ENCODE measurements at regions not wholly inside any gene's neighbourhood (a gene's known extent, or its start where the extent isn't known, plus 50 kb on each side); places are given as distances from the start of the nearest gene placed in this dataset.

GRCh38 chr3:154060238-154061000, 60.8 kb upstream of the ARHGEF26 start:
- no peak for DNase-seq
- no peaks in the 10 kb centered on the region for H3K36me3 Mint-ChIP-seq (ENCODE audit: low read depth)
- no peak overlapping the region for H3K27ac Mint-ChIP-seq
- no peak for TF ChIP-seq CTCF (IDR thresholded peaks at IDR 0.05)
- peaks cover 35% of the 10 kb centered on the region for H3K9me3 Mint-ChIP-seq
- H3K27me3 Mint-ChIP-seq (ENCODE audit: insufficient read depth): no peaks in the 10 kb centered on the region
- no peaks in the 10 kb centered on the region for H3K4me1 Mint-ChIP-seq (ENCODE audit: low read depth)
- H3K4me3 Mint-ChIP-seq: no peak overlapping the region

DNA sequence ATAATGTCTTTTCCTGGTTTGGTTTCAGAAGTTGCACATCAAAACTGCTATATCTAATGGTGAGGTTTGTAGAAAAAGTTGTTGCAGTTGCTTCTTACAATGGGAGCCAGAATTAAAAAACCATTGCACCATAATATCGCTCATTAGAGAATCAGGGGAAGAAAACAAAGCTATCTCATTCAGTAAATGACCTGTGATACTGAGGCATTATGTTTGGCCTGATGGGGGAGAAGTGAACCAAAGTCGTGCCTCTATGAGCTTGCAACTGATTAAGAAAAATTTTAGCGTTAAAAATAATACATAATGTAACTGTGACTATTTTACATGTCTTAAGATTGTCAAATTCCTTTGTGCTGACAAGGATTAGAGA, 60.2 kb upstream of the ARHGEF26 start:
- no peaks in the 10 kb centered on the region for H3K36me3 Mint-ChIP-seq (ENCODE audit: low read depth)
- H3K4me1 Mint-ChIP-seq (ENCODE audit: low read depth): no peaks in the 10 kb centered on the region
- H3K4me3 Mint-ChIP-seq: no peak overlapping the region
- no peaks in the 10 kb centered on the region; the same call in 1 of the 2 replicates for H3K27me3 Mint-ChIP-seq (ENCODE audit: insufficient read depth)
- peaks cover 41% of the 10 kb centered on the region for H3K9me3 Mint-ChIP-seq
- no peak overlapping the region for H3K27ac Mint-ChIP-seq
- no peak for TF ChIP-seq CTCF (IDR thresholded peaks at IDR 0.05)
- no peak for DNase-seq

GRCh38 chr3:154062513-154062912, 58.7 kb upstream of the ARHGEF26 start:
- Mint-ChIP-seq H3K4me1 (ENCODE audit: low read depth) (no peaks in the 10 kb centered on the region), H3K27ac (no peak overlapping the region)
- no peak for TF ChIP-seq CTCF (IDR thresholded peaks at IDR 0.05)

DNA sequence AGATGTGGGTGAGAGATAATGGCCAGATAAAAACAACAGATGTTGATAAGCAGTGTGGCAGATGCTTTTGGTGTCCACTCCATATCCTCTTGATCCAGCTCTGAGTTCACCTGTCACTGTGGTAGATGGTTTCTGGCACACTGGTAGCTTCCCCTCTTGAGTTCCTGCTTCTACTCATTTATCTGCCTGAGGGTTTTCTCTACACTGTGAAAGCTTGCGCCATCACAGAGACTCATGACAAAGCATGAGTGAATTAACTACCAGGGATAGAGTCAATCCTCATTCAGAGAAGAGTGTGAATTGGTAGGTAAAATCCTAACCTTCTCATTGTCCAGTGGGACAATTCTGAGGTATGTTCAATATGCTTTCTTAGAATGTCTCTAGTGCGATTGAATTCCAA, 50.0 kb upstream of the ARHGEF26 start:
- no peak for TF ChIP-seq CTCF (IDR thresholded peaks at IDR 0.05)
- H3K27me3 Mint-ChIP-seq (ENCODE audit: insufficient read depth): no peaks in the 10 kb centered on the region; the same call in 1 of the 2 replicates
- peaks cover 5% of the 10 kb centered on the region for H3K36me3 Mint-ChIP-seq (ENCODE audit: low read depth)
- H3K9me3 Mint-ChIP-seq: peaks cover 58% of the 10 kb centered on the region
- no peak overlapping the region for H3K27ac Mint-ChIP-seq
- H3K4me3 Mint-ChIP-seq: no peak overlapping the region
- DNase-seq: no peak
- H3K4me1 Mint-ChIP-seq (ENCODE audit: low read depth): no peaks in the 10 kb centered on the region

More at GRCh38 chr3:154062513-154062912, 58.7 kb upstream of the ARHGEF26 start:
- DNase-seq: no peak
- Mint-ChIP-seq H3K9me3 (peaks cover 46% of the 10 kb centered on the region), H3K4me3 (no peak overlapping the region), H3K27me3 (ENCODE audit: insufficient read depth) (no peaks in the 10 kb centered on the region; the same call in 1 of the 2 replicates), H3K36me3 (ENCODE audit: low read depth) (peaks cover 5% of the 10 kb centered on the region)
